IPS-18a (cell line): ENCODE measurements at regions not wholly inside any gene's neighbourhood (a gene's known extent, or its start where the extent isn't known, plus 50 kb on each side); places are given as distances from the start of the nearest gene placed in this dataset.

Experiments used
- H3K27ac ChIP-seq: one replicate; pipeline ENCODE4 v1.5.1; 2013; ENCODE audit warnings: low read length
- H3K27me3 ChIP-seq: one replicate; pipeline ENCODE4 v1.6.1; 2013; ENCODE audit warnings: mild to moderate bottlenecking, low read length; ENCODE audit not compliant: control insufficient read depth, insufficient read depth
- H3K36me3 ChIP-seq: one replicate; pipeline ENCODE4 v1.6.1; 2013; ENCODE audit warnings: low read depth, low read length; ENCODE audit not compliant: control insufficient read depth
- H3K4me1 ChIP-seq: one replicate; pipeline ENCODE4 v1.6.1; 2013; ENCODE audit warnings: low read depth, low read length; ENCODE audit not compliant: control insufficient read depth
- H3K4me3 ChIP-seq: one replicate; pipeline ENCODE4 v1.5.1; 2013; ENCODE audit warnings: low read length
- H3K9ac ChIP-seq: one replicate; pipeline ENCODE4 v1.6.1; 2013; ENCODE audit warnings: mild to moderate bottlenecking, low read length, moderate library complexity
- H3K9me3 ChIP-seq: one replicate; pipeline ENCODE4 v1.6.1; 2013; ENCODE audit warnings: low read depth, low read length; ENCODE audit not compliant: control insufficient read depth

DNA sequence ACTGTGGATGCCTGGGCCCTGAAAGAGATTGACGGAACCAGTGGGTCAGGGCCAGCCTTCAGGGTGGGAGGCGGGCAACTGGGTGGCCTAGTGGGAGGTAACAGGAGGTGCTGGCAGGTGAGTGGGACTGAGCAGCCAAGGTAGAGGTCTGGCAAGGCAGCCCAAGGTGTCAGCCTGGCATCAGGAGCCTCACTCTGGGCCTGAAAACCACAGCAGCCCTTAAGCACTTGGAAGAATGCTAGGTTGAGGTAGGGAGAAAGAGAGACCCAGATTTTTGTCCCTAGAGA is 315.8 kb upstream of the PRICKLE1 start:
- Histone ChIP-seq H3K4me1 (no peaks in the 10 kb centered on the region), H3K27me3 (no peaks in the 10 kb centered on the region), H3K36me3 (no peaks in the 10 kb centered on the region), H3K4me3 (no peak overlapping the region), H3K9me3 (no peaks in the 10 kb centered on the region), H3K9ac (no peak overlapping the region), H3K27ac (no peak overlapping the region)

- Histone ChIP-seq H3K27ac (no peak overlapping the region), H3K4me3 (no peak overlapping the region), H3K9ac (no peak overlapping the region), H3K27me3 (no peaks in the 10 kb centered on the region), H3K4me1 (no peaks in the 10 kb centered on the region), H3K9me3 (no peaks in the 10 kb centered on the region), H3K36me3 (no peaks in the 10 kb centered on the region)
These were observed 315.3 kb upstream of the PRICKLE1 start for GRCh38 chr12:42904683-42905418.

GRCh38 chr12:42903736-42904135 is 314.2 kb upstream of the PRICKLE1 start:
- Histone ChIP-seq H3K9ac (no peak overlapping the region), H3K27me3 (no peaks in the 10 kb centered on the region), H3K27ac (no peak overlapping the region), H3K36me3 (no peaks in the 10 kb centered on the region), H3K9me3 (no peaks in the 10 kb centered on the region), H3K4me3 (no peak overlapping the region), H3K4me1 (peaks cover 4% of the 10 kb centered on the region)

GRCh38 chr12:42902001-42902400 is 312.5 kb upstream of the PRICKLE1 start:
- no peak overlapping the region for H3K9ac ChIP-seq

GRCh38 chr12:42893803-42894202 is 304.3 kb upstream of the PRICKLE1 start:
- Histone ChIP-seq H3K36me3 (no peaks in the 10 kb centered on the region), H3K27me3 (no peaks in the 10 kb centered on the region), H3K4me1 (no peaks in the 10 kb centered on the region), H3K9me3 (no peaks in the 10 kb centered on the region), H3K27ac (no peak overlapping the region), H3K4me3 (no peak overlapping the region), H3K9ac (no peak overlapping the region)

More at GRCh38 chr12:42902001-42902400, 312.5 kb upstream of the PRICKLE1 start:
- Histone ChIP-seq H3K36me3 (no peaks in the 10 kb centered on the region), H3K4me3 (no peak overlapping the region), H3K9me3 (no peaks in the 10 kb centered on the region), H3K27me3 (no peaks in the 10 kb centered on the region), H3K27ac (no peak overlapping the region), H3K4me1 (peaks cover 4% of the 10 kb centered on the region)

GRCh38 chr12:42892702-42893551 is 303.4 kb upstream of the PRICKLE1 start:
- Histone ChIP-seq H3K9me3 (no peaks in the 10 kb centered on the region), H3K27ac (no peak overlapping the region), H3K4me3 (no peak overlapping the region), H3K27me3 (no peaks in the 10 kb centered on the region), H3K9ac (no peak overlapping the region), H3K36me3 (no peaks in the 10 kb centered on the region), H3K4me1 (no peaks in the 10 kb centered on the region)

- Histone ChIP-seq H3K4me1 (no peaks in the 10 kb centered on the region), H3K9me3 (no peaks in the 10 kb centered on the region), H3K27me3 (no peaks in the 10 kb centered on the region), H3K27ac (no peak overlapping the region), H3K36me3 (no peaks in the 10 kb centered on the region), H3K9ac (no peak overlapping the region), H3K4me3 (no peak overlapping the region)
These were observed 298.1 kb upstream of the PRICKLE1 start for GRCh38 chr12:42887657-42888056.

DNA sequence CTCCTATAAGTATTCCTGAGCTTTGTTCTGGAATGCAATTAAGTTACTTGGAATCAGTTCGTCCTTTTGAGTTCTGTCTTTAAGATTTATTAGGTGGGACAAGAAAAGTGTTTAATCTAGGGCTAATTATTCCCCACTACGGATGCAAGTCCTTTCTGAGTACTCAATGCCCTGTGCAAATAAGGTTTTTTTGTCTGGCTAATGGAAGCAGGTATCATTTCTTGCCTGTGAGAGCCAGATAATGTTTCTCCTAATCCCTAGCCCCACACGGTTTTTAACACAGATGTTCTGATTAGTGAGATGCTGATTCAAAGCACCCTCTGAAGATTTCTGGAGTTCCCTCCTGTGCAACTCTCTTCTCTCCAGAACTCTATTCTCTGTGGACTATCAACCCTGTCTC is 296.6 kb upstream of the PRICKLE1 start:
- Histone ChIP-seq H3K4me3 (no peak overlapping the region), H3K9me3 (no peaks in the 10 kb centered on the region), H3K36me3 (no peaks in the 10 kb centered on the region), H3K4me1 (no peaks in the 10 kb centered on the region), H3K27me3 (no peaks in the 10 kb centered on the region), H3K27ac (no peak overlapping the region), H3K9ac (no peak overlapping the region)

GRCh38 chr12:42885677-42886076 is 296.1 kb upstream of the PRICKLE1 start:
- Histone ChIP-seq H3K4me3 (no peak overlapping the region), H3K9ac (no peak overlapping the region), H3K27ac (no peak overlapping the region), H3K9me3 (no peaks in the 10 kb centered on the region), H3K36me3 (no peaks in the 10 kb centered on the region), H3K27me3 (no peaks in the 10 kb centered on the region), H3K4me1 (no peaks in the 10 kb centered on the region)

DNA sequence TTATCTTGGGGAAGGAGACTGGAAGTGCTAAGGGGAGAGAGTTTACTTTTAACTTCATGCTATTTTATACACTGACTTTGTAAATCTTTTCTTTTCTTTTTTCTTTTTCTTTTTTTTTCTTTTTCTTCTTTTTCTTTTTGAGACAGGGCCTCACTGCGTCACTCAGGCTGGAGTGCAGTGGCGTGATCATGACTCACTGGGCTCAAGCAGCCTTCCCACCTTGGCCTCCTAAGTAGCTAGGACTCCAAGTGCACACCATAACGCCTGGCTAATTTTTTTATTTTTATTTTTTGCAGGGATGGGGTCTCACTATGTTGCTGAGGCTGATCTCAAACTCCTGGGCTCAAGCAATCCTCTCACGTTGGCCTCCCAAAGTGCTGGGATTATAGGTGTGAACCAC is 294.6 kb upstream of the PRICKLE1 start:
- H3K27ac ChIP-seq = no peak overlapping the region
- H3K4me1 ChIP-seq = no peaks in the 10 kb centered on the region
- H3K4me3 ChIP-seq = no peak overlapping the region
- H3K9me3 ChIP-seq = no peaks in the 10 kb centered on the region
- no peaks in the 10 kb centered on the region for H3K36me3 ChIP-seq
- no peaks in the 10 kb centered on the region for H3K27me3 ChIP-seq
- no peak overlapping the region for H3K9ac ChIP-seq

GRCh38 chr12:42873401-42873800 is 283.9 kb upstream of the PRICKLE1 start:
- no peaks in the 10 kb centered on the region for H3K27me3 ChIP-seq

DNA sequence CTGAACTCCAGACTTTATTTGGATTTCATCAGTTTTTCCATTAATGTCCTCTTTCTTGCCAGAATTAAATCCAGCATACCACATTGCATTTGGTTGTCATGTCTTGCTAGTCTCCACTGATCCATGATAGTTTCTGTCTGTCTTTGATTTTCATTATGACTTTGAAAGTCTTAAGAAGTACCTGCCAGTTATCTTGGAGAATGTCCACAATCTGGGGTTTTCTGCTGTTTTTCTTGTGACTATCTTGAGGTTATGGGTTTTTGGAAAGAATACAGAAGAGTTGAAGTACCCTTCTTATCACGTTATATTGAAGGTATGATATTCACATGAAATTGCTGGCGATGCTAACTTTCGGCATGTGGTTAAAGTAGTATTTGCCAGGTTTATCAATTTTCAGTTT is 282.3 kb upstream of the PRICKLE1 start:
- no peaks in the 10 kb centered on the region for H3K9me3 ChIP-seq
- no peaks in the 10 kb centered on the region for H3K36me3 ChIP-seq
- H3K4me3 ChIP-seq = no peak overlapping the region
- H3K9ac ChIP-seq = no peak overlapping the region
- no peaks in the 10 kb centered on the region for H3K27me3 ChIP-seq
- no peak overlapping the region for H3K27ac ChIP-seq
- no peaks in the 10 kb centered on the region for H3K4me1 ChIP-seq

More at GRCh38 chr12:42873401-42873800, 283.9 kb upstream of the PRICKLE1 start:
- Histone ChIP-seq H3K4me3 (no peak overlapping the region), H3K9me3 (no peaks in the 10 kb centered on the region), H3K36me3 (no peaks in the 10 kb centered on the region), H3K9ac (no peak overlapping the region), H3K27ac (no peak overlapping the region), H3K4me1 (no peaks in the 10 kb centered on the region)
